Urinary bladder (tissue), 3 donors: ENCODE measurements at regions not wholly inside any gene's neighbourhood (a gene's known extent, or its start where the extent isn't known, plus 50 kb on each side); places are given as distances from the start of the nearest gene placed in this dataset.

Experiments used
- DNase-seq: peaks from one replicate; pipeline ENCODE4 v3.0.0-alpha.2; 2015; ENCODE audit errors: extremely low spot score
- H3K27ac ChIP-seq: one replicate; pipeline ENCODE4 v1.5.1; 2013; ENCODE audit warnings: low read depth, mild to moderate bottlenecking, moderate library complexity
- H3K36me3 ChIP-seq: one replicate; pipeline ENCODE4 v1.6.1; 2013; ENCODE audit warnings: mild to moderate bottlenecking, moderate library complexity; ENCODE audit not compliant: insufficient read depth
- H3K4me1 ChIP-seq: one replicate; pipeline ENCODE4 v1.6.1; 2013; ENCODE audit warnings: mild to moderate bottlenecking, moderate library complexity; ENCODE audit not compliant: insufficient read depth
- H3K4me3 ChIP-seq: one replicate; pipeline ENCODE4 v1.5.1; 2013; ENCODE audit warnings: low read depth, low read length
- WGBS: extraction: QIAGEN DNeasy Blood & Tissue Kit; methylation state at CpG from one replicate; pipeline ENCODE4 v1.1.7; 2013; 5-methylcytosine and 5-hydroxymethylcytosine counted together
- donor health status: healthy with polysubstance abuse.
- donor health status: healthy.

GRCh38 chr6:115729036-115729435, 331.7 kb downstream of the FRK start:
- DNase-seq, result no peak
- no peak overlapping the region for H3K4me3 ChIP-seq

GRCh38 chr6:115728171-115728570, 332.5 kb downstream of the FRK start:
- Histone ChIP-seq H3K4me3 (no peak overlapping the region), H3K4me1 (no peaks in the 10 kb centered on the region), H3K27ac (no peak overlapping the region), H3K36me3 (no peaks in the 10 kb centered on the region)
- no peak for DNase-seq

More at GRCh38 chr6:115729036-115729435, 331.7 kb downstream of the FRK start:
- H3K36me3 ChIP-seq, result no peaks in the 10 kb centered on the region
- no peaks in the 10 kb centered on the region for H3K4me1 ChIP-seq
- 90% methylated on average over 5 of the region's 5 CpGs for WGBS
- no peak overlapping the region for H3K27ac ChIP-seq

GRCh38 chr6:115721564-115721963, 339.1 kb downstream of the FRK start:
- no peak overlapping the region for H3K4me3 ChIP-seq
- WGBS, result 76% methylated on average over 2 of the region's 2 CpGs
- no peak overlapping the region for H3K27ac ChIP-seq
- DNase-seq, result no peak
- no peaks in the 10 kb centered on the region for H3K36me3 ChIP-seq
- no peaks in the 10 kb centered on the region for H3K4me1 ChIP-seq

GRCh38 chr6:115720900-115721299, 339.8 kb downstream of the FRK start:
- WGBS, result 96% methylated on average over 1 of the region's 1 CpG
- no peaks in the 10 kb centered on the region for H3K36me3 ChIP-seq
- no peak overlapping the region for H3K4me3 ChIP-seq
- no peak overlapping the region for H3K27ac ChIP-seq
- H3K4me1 ChIP-seq, result no peaks in the 10 kb centered on the region
- no peak for DNase-seq

GRCh38 chr6:115717472-115717871, 343.2 kb downstream of the FRK start:
- Histone ChIP-seq H3K4me3 (no peak overlapping the region), H3K27ac (no peak overlapping the region), H3K4me1 (no peaks in the 10 kb centered on the region), H3K36me3 (no peaks in the 10 kb centered on the region)
- DNase-seq, result no peak
- WGBS, result 72% methylated on average over 1 of the region's 1 CpG

GRCh38 chr6:115717062-115717461, 343.6 kb downstream of the FRK start:
- no peak for DNase-seq
- Histone ChIP-seq H3K27ac (no peak overlapping the region), H3K4me1 (no peaks in the 10 kb centered on the region), H3K4me3 (no peak overlapping the region), H3K36me3 (no peaks in the 10 kb centered on the region)

GRCh38 chr6:115712291-115712961, 348.3 kb downstream of the FRK start:
- Histone ChIP-seq H3K4me3 (no peak overlapping the region), H3K4me1 (no peaks in the 10 kb centered on the region), H3K27ac (no peak overlapping the region), H3K36me3 (no peaks in the 10 kb centered on the region)
- no peak for DNase-seq
- WGBS, result 62% methylated on average over 6 of the region's 6 CpGs

GRCh38 chr6:115708850-115709249, 351.8 kb downstream of the FRK start:
- Histone ChIP-seq H3K4me3 (no peak overlapping the region), H3K4me1 (peaks cover 1% of the 10 kb centered on the region), H3K27ac (no peak overlapping the region), H3K36me3 (no peaks in the 10 kb centered on the region)
- WGBS, result 73% methylated on average over 2 of the region's 2 CpGs
- DNase-seq, result no peak

- H3K27ac ChIP-seq, result no peak overlapping the region
- no peak for DNase-seq
- WGBS, result 94% methylated on average over 2 of the region's 2 CpGs
- H3K36me3 ChIP-seq, result no peaks in the 10 kb centered on the region
- H3K4me3 ChIP-seq, result no peak overlapping the region
- H3K4me1 ChIP-seq, result peaks cover 1% of the 10 kb centered on the region
Measured at GRCh38 chr6:115706981-115707380, 353.7 kb downstream of the FRK start.

GRCh38 chr6:115706324-115706723, 354.4 kb downstream of the FRK start:
- H3K4me1 ChIP-seq, result peaks cover 1% of the 10 kb centered on the region
- no peaks in the 10 kb centered on the region for H3K36me3 ChIP-seq
- peak; percentile 13 for DNase-seq
- no peak overlapping the region for H3K4me3 ChIP-seq
- no peak overlapping the region for H3K27ac ChIP-seq

- DNase-seq, result no peak
- 89% methylated on average over 3 of the region's 3 CpGs for WGBS
- peaks cover 1% of the 10 kb centered on the region for H3K4me1 ChIP-seq
- H3K27ac ChIP-seq, result no peak overlapping the region
- no peaks in the 10 kb centered on the region for H3K36me3 ChIP-seq
- no peak overlapping the region for H3K4me3 ChIP-seq
Measured at GRCh38 chr6:115704028-115704427, 356.7 kb downstream of the FRK start.

GRCh38 chr6:115691433-115691832, 369.3 kb downstream of the FRK start:
- Histone ChIP-seq H3K4me3 (no peak overlapping the region), H3K27ac (no peak overlapping the region), H3K36me3 (no peaks in the 10 kb centered on the region), H3K4me1 (no peaks in the 10 kb centered on the region)
- DNase-seq, result no peak

GRCh38 chr6:115690854-115691253, 369.8 kb downstream of the FRK start:
- no peak for DNase-seq
- H3K4me3 ChIP-seq, result no peak overlapping the region
- H3K36me3 ChIP-seq, result no peaks in the 10 kb centered on the region
- WGBS, result 78% methylated on average over 3 of the region's 3 CpGs
- H3K27ac ChIP-seq, result no peak overlapping the region
- no peaks in the 10 kb centered on the region for H3K4me1 ChIP-seq

- H3K36me3 ChIP-seq, result no peaks in the 10 kb centered on the region
- H3K4me1 ChIP-seq, result no peaks in the 10 kb centered on the region
- 75% methylated on average over 5 of the region's 5 CpGs for WGBS
- H3K4me3 ChIP-seq, result no peak overlapping the region
- no peak overlapping the region for H3K27ac ChIP-seq
- no peak for DNase-seq
Measured at GRCh38 chr6:115681978-115682775, 378.5 kb downstream of the FRK start.
